GM12878 (cell line): ENCODE measurements at regions not wholly inside any gene's neighbourhood (a gene's known extent, or its start where the extent isn't known, plus 50 kb on each side); places are given as distances from the start of the nearest gene placed in this dataset.

Experiments used
- ATAC-seq: fragments of 200-7000 bp; cut with Tn5 transposase; 3 replicates; pipeline ENCODE4 v1.9.1; 2020; ENCODE audit warnings: mild to moderate bottlenecking, moderate library complexity
- BruUV-seq: library from RNA; stranded (reverse); fragments of 400-500 nt; replicated peaks from 2 replicates; lab custom pipeline; 2021; lab: Mats Ljungman, UMichigan
- CTCF ChIA-PET: fragments of 300-600 bp; sonication (Branson Sonifier 250); formaldehyde crosslinking; extraction: SDS; loops from one replicate; lab custom pipeline; 2021; ENCODE audit warnings: inconsistent platforms; lab: Yijun Ruan, JAX
- POLR2A ChIA-PET: fragments of 350-600 bp; formaldehyde crosslinking; extraction: SDS; loops from one replicate; lab custom pipeline; 2021; ENCODE audit warnings: inconsistent platforms; lab: Charles Lee
- RAD21 ChIA-PET: fragments of 300-600 bp; sonication (Branson Sonifier 250); formaldehyde crosslinking; loops from one replicate; lab custom pipeline; 2023; ENCODE audit warnings: antibody characterized with exemption; ENCODE audit not compliant: unreplicated experiment; lab: Charles Lee
- SMC1A ChIA-PET: fragments of 300-600 bp; sonication (Branson Sonifier 250); formaldehyde crosslinking; loops from one replicate; lab custom pipeline; 2023; ENCODE audit not compliant: unreplicated experiment, uncharacterized antibody; lab: Charles Lee
- DNase-seq: peaks from one replicate; pipeline ENCODE4 v3.0.0-alpha.2; 2011; ENCODE audit warnings: low read depth, low spot score
- FAIRE-seq: peaks from 3 replicates; lab custom pipeline; 2011; peaks lifted over from hg19 to GRCh38; lab: Jason Lieb, UNC
- H2AFZ ChIP-seq: 2 replicates; pipeline ENCODE4 v1.6.0; 2011; ENCODE audit warnings: low read depth, low read length, control low read depth; ENCODE audit not compliant: control insufficient read depth
- H3K27ac ChIP-seq: 2 replicates; pipeline ENCODE4 v1.5.1; 2011; ENCODE audit warnings: control low read depth; ENCODE audit not compliant: control insufficient read depth, insufficient read depth
- H3K27me3 ChIP-seq, 2 experiments: replicated peaks in 1 of 2; 2 replicates each; pipeline versions ENCODE4 v1.6.0 to v1.6.1; 2011; ENCODE audit warnings: low read length in 1 of 2; ENCODE audit not compliant: control insufficient read depth in 2 of 2, insufficient read depth in 2 of 2
- H3K36me3 ChIP-seq, 2 experiments: 2 replicates each; pipeline ENCODE4 v1.5.1; 2011; ENCODE audit warnings: low read length in 1 of 2; ENCODE audit not compliant: control insufficient read depth in 2 of 2, insufficient read depth in 2 of 2
- H3K4me1 ChIP-seq: 2 replicates; pipeline ENCODE4 v1.6.1; 2011; ENCODE audit warnings: mild to moderate bottlenecking, low read length, moderate library complexity, mixed read lengths; ENCODE audit not compliant: control insufficient read depth, insufficient read depth
- H3K4me2 ChIP-seq: 2 replicates; pipeline ENCODE4 v1.6.0; 2011; ENCODE audit warnings: control low read depth; ENCODE audit not compliant: control insufficient read depth, insufficient read depth
- H3K4me3 ChIP-seq: fragments of 200-600 bp; sonication (generic); 2 replicates; pipeline ENCODE4 v1.5.1; 2016
- H3K79me2 ChIP-seq: 2 replicates; pipeline ENCODE4 v1.6.0; 2011; ENCODE audit warnings: low read length; ENCODE audit not compliant: control insufficient read depth, insufficient read depth
- H3K9ac ChIP-seq: 2 replicates; pipeline ENCODE4 v1.8.0; 2011; ENCODE audit warnings: low read length, control low read depth, mixed read lengths; ENCODE audit not compliant: control insufficient read depth, insufficient read depth
- H3K9me3 ChIP-seq: replicated peaks from 3 replicates; pipeline ENCODE4 v1.5.1; 2011; ENCODE audit warnings: mild to moderate bottlenecking, low read length; ENCODE audit not compliant: control insufficient read depth, insufficient read depth
- H4K20me1 ChIP-seq: 2 replicates; pipeline ENCODE4 v1.6.0; 2011; ENCODE audit not compliant: control insufficient read depth, insufficient read depth
- ASH2L ChIP-seq: fragments of 300-600, 200-600 bp; sonication (generic); IDR thresholded peaks from 2 replicates; pipeline ENCODE4 v1.6.1; 2017; ENCODE audit warnings: low read depth, mild to moderate bottlenecking, borderline replicate concordance
- BACH1 ChIP-seq: fragments of 450-650 bp; IDR thresholded peaks from 2 replicates; pipeline ENCODE4 v1.6.1; 2017; ENCODE audit warnings: mild to moderate bottlenecking, borderline replicate concordance
- BCLAF1 ChIP-seq: fragments of 450-650 bp; IDR thresholded peaks from 2 replicates; pipeline ENCODE4 v1.6.1; 2017; ENCODE audit warnings: antibody characterized with exemption, mild to moderate bottlenecking, moderate library complexity
- BMI1 ChIP-seq: fragments of 450-650 bp; IDR thresholded peaks from 2 replicates; pipeline ENCODE4 v1.6.1; 2016; ENCODE audit warnings: mild to moderate bottlenecking, moderate library complexity, borderline replicate concordance
- CBX5 ChIP-seq: sonication (generic); IDR thresholded peaks from 2 replicates; pipeline ENCODE4 v1.6.1; 2016; ENCODE audit warnings: low read depth, moderate library complexity, mild to moderate bottlenecking, inconsistent platforms
- FOS ChIP-seq: IDR thresholded peaks from 3 replicates; pipeline ENCODE4 v1.6.1; 2011; ENCODE audit warnings: borderline replicate concordance; ENCODE audit not compliant: insufficient read length; ENCODE audit errors: extremely low read depth
- IRF4 ChIP-seq: IDR thresholded peaks from 2 replicates; pipeline ENCODE4 v1.6.1; 2011; ENCODE audit warnings: low read depth, low read length
- KDM1A ChIP-seq: fragments of 200-600 bp; sonication (generic); IDR thresholded peaks from 2 replicates; pipeline ENCODE4 v1.6.1; 2016; ENCODE audit warnings: borderline replicate concordance
- LARP7 ChIP-seq: fragments of 450-650 bp; IDR thresholded peaks from 2 replicates; pipeline ENCODE4 v1.6.1; 2017; ENCODE audit warnings: mild to moderate bottlenecking
- MEF2B ChIP-seq: fragments of 450-650 bp; IDR thresholded peaks from 2 replicates; pipeline ENCODE4 v1.6.1; 2018; ENCODE audit warnings: mild to moderate bottlenecking, moderate library complexity; ENCODE audit not compliant: partially characterized antibody, poor library complexity, severe bottlenecking
- NFXL1 ChIP-seq: fragments of 450-650 bp; IDR thresholded peaks from 2 replicates; pipeline ENCODE4 v1.6.1; 2017; ENCODE audit warnings: antibody characterized with exemption, mild to moderate bottlenecking, borderline replicate concordance
- RAD51 ChIP-seq: fragments of 450-650 bp; IDR thresholded peaks from 2 replicates; pipeline ENCODE4 v1.6.1; 2016; ENCODE audit warnings: moderate library complexity, mild to moderate bottlenecking, inconsistent platforms
- RELB ChIP-seq: fragments of 450-650 bp; IDR thresholded peaks from 2 replicates; pipeline ENCODE4 v1.6.1; 2017; ENCODE audit warnings: low read depth, mild to moderate bottlenecking, moderate library complexity
- RFX5 ChIP-seq: IDR thresholded peaks from 2 replicates; pipeline ENCODE4 v1.6.1; 2011; ENCODE audit warnings: low read depth, low read length, improper control_type of control experiment
- SPI1 ChIP-seq: IDR thresholded peaks from 2 replicates; pipeline ENCODE4 v1.6.1; 2011; ENCODE audit warnings: low read depth, mild to moderate bottlenecking, low read length, moderate library complexity, borderline replicate concordance; ENCODE audit not compliant: insufficient read depth
- TBL1XR1 ChIP-seq: IDR thresholded peaks from 2 replicates; pipeline ENCODE4 v1.6.1; 2012; ENCODE audit warnings: low read depth, low read length, improper control_type of control experiment
- USF2 ChIP-seq: IDR thresholded peaks from 2 replicates; pipeline ENCODE4 v1.6.1; 2011; ENCODE audit warnings: low read depth, low read length, improper control_type of control experiment, borderline replicate concordance
- ZNF24 ChIP-seq: fragments of 450-650 bp; IDR thresholded peaks from 2 replicates; pipeline ENCODE4 v1.6.1; 2017; ENCODE audit warnings: antibody characterized with exemption, mild to moderate bottlenecking
- ZNF384 ChIP-seq: IDR thresholded peaks from 2 replicates; pipeline ENCODE4 v1.6.1; 2012; ENCODE audit warnings: low read depth, mild to moderate bottlenecking, low read length, improper control_type of control experiment, borderline replicate concordance
- ZNF622 ChIP-seq: fragments of 450-650 bp; IDR thresholded peaks from 2 replicates; pipeline ENCODE4 v1.6.1; 2017; ENCODE audit warnings: mild to moderate bottlenecking, inconsistent platforms
- WGBS: methylation state at CpG from one replicate; pipeline ENCODE4 v1.1.6; 2016; ENCODE audit warnings: low lambda C conversion rate; ENCODE audit not compliant: insufficient replicate concordance, insufficient coverage; ENCODE audit errors: missing lambda C conversion rate; 5-methylcytosine and 5-hydroxymethylcytosine counted together
- in situ Hi-C: fragments of 300-500 bp; cut with MboI; formaldehyde crosslinking; loops from 9 replicates; pipeline ENCODE4 v1.14.3; 2018; ENCODE audit warnings: mixed read lengths
- intact Hi-C: fragments of 100-400 bp; cut with micrococcal nuclease; formaldehyde crosslinking; loops from one replicate; pipeline ENCODE4 v1.14.2; 2022; ENCODE audit not compliant: unreplicated experiment

GRCh38 chr5:143582869-143583268 is 179.4 kb upstream of the NR3C1 start (continued):
- TF ChIP-seq ZNF622 (no peak), LARP7 (no peak), RAD51 (peak; percentile 95), SPI1 (no peak), USF2 (peak; percentile 4; the same call in 1 of the 2 replicates), RELB (no peak), MEF2B (peak; percentile 36), ASH2L (no peak), ZNF384 (no peak)
- TF ChIP-seq, all 136 proteins: peak for 12

GRCh38 chr5:143582176-143582575 is 178.7 kb upstream of the NR3C1 start:
- intact Hi-C loops = no loop called here
- WGBS = 85% methylated on average over 4 of the region's 4 CpGs
- no peak overlapping the region for H3K9ac ChIP-seq
- no peaks in the 10 kb centered on the region for H3K79me2 ChIP-seq
- in situ Hi-C loops = no loop called here
- TF ChIP-seq ZNF24 = no peak
- no peak for TF ChIP-seq ZNF384
- TF ChIP-seq IRF4 = no peak
- no peak for TF ChIP-seq CBX5
- TF ChIP-seq FOS = no peak
- TF ChIP-seq RFX5 = no peak
- TF ChIP-seq BACH1 = no peak
- no peak for TF ChIP-seq KDM1A
- TF ChIP-seq BMI1 = no peak
- no peak for TF ChIP-seq TBL1XR1
- TF ChIP-seq ZNF622 = no peak
- TF ChIP-seq NFXL1 = no peak
- no peak for TF ChIP-seq BCLAF1
- ChIA-PET POLR2A (interaction anchor here (0.6 to 2.6 kb wide), 9 partner anchors 8 to 168 kb away, joined by 3 to 17 read pairs (median 5); no protein-coding TSS in a partner anchor), CTCF (interaction anchor here (0.6 to 2.9 kb wide), 6 partner anchors 9 to 244 kb away, joined by 3 to 18 read pairs (median 4); no protein-coding TSS in a partner anchor), SMC1A (interaction anchor here (0.6 to 3.6 kb wide), 14 partner anchors 9 to 505 kb away, joined by 3 to 52 read pairs (median 4); no protein-coding TSS in a partner anchor), RAD21 (interaction anchor here (0.6 to 3.6 kb wide), 10 partner anchors 9 to 392 kb away, joined by 3 to 26 read pairs (median 5); partner anchors contain the start of gene NR3C1)
- H3K4me1 ChIP-seq = peaks cover 7% of the 10 kb centered on the region
- H3K9me3 ChIP-seq = no peaks in the 10 kb centered on the region
- FAIRE-seq (no peak), DNase-seq (no peak), ATAC-seq (no peak)
- H3K27ac ChIP-seq = no peak overlapping the region
- no peaks in the 10 kb centered on the region for H3K27me3 ChIP-seq
- H2AFZ ChIP-seq = no peak overlapping the region
- H4K20me1 ChIP-seq = no peaks in the 10 kb centered on the region
- H3K36me3 ChIP-seq = no peaks in the 10 kb centered on the region
- no peak overlapping the region for H3K4me3 ChIP-seq
- BruUV-seq = no TSS peak
- no peak overlapping the region for H3K4me2 ChIP-seq
